NCI-H1436 (cell line): ENCODE measurements at regions not wholly inside any gene's neighbourhood (a gene's known extent, or its start where the extent isn't known, plus 50 kb on each side); places are given as distances from the start of the nearest gene placed in this dataset.

Experiments used
- DNase-seq: peaks from one replicate; lab custom pipeline; 2025; lab: John Stamatoyannopoulos, UW

GRCh38 chr14:66196670-66197069 lies 289.5 kb upstream of the CCDC196 start:
- no peak for DNase-seq

GRCh38 chr14:66197276-66197675 lies 288.9 kb upstream of the CCDC196 start:
- no peak for DNase-seq

- DNase-seq: no peak
Measured at GRCh38 chr14:66206554-66206953, 279.6 kb upstream of the CCDC196 start.

GRCh38 chr14:66216763-66217162 lies 269.4 kb upstream of the CCDC196 start:
- DNase-seq: no peak

GRCh38 chr14:66219886-66220285 lies 266.3 kb upstream of the CCDC196 start:
- DNase-seq: no peak

- DNase-seq: no peak
Measured at GRCh38 chr14:66224492-66225178, 261.5 kb upstream of the CCDC196 start.

GRCh38 chr14:66225337-66225736 lies 260.8 kb upstream of the CCDC196 start:
- no peak for DNase-seq

GRCh38 chr14:66228267-66228970 lies 257.8 kb upstream of the CCDC196 start:
- no peak for DNase-seq

GRCh38 chr14:66231820-66232219 lies 254.4 kb upstream of the CCDC196 start:
- DNase-seq: no peak

- no peak for DNase-seq
Measured at GRCh38 chr14:66233591-66233990, 252.6 kb upstream of the CCDC196 start.

- DNase-seq: no peak
Measured at GRCh38 chr14:66234411-66234810, 251.8 kb upstream of the CCDC196 start.

GRCh38 chr14:66237741-66238140 lies 248.4 kb upstream of the CCDC196 start:
- no peak for DNase-seq

- no peak for DNase-seq
Measured at GRCh38 chr14:66238969-66239368, 247.2 kb upstream of the CCDC196 start.

- DNase-seq: no peak
Measured at GRCh38 chr14:66239589-66239988, 246.6 kb upstream of the CCDC196 start.

- DNase-seq: no peak
Measured at GRCh38 chr14:66240105-66240504, 246.1 kb upstream of the CCDC196 start.

GRCh38 chr14:66242001-66242400 lies 244.2 kb upstream of the CCDC196 start:
- no peak for DNase-seq

- DNase-seq: no peak
Measured at GRCh38 chr14:66244834-66245233, 241.3 kb upstream of the CCDC196 start.

GRCh38 chr14:66247662-66248193 lies 238.4 kb upstream of the CCDC196 start:
- no peak for DNase-seq

GRCh38 chr14:66248256-66248655 lies 237.9 kb upstream of the CCDC196 start:
- DNase-seq: no peak

- no peak for DNase-seq
Measured at GRCh38 chr14:66249544-66249943, 236.6 kb upstream of the CCDC196 start.

GRCh38 chr14:66254038-66254437 lies 232.1 kb upstream of the CCDC196 start:
- no peak for DNase-seq

GRCh38 chr14:66268802-66269334 lies 217.3 kb upstream of the CCDC196 start:
- DNase-seq: no peak

- DNase-seq: no peak
Measured at GRCh38 chr14:66272221-66272620, 213.9 kb upstream of the CCDC196 start.
